ENCODE measurements at regions not wholly inside any gene's neighbourhood (a gene's known extent, or its start where the extent isn't known, plus 50 kb on each side); places are given as distances from the start of the nearest gene placed in this dataset.

DNA sequence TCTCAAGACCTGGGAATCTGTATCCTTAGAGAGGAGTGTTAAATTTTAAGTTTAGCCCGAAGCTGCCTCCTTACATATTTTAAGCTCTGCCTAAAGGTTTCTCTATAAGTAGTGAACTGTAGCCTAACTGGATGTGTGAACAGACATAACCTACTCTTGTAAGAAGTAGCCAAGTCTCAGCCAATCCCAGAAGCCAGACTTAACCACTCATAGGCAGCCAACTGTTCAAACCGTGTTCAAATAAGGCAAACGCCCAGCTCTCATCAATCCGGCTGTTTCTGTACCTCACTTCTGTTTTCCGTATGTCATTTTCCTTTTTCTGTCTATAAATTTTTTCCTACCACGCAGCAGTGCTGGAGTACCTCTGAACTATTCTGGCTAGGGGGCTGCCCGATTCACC is 58.7 kb upstream of the HRH2 start (continued):
- TF ChIP-seq NRF1 (conservative IDR thresholded peaks at IDR 0.05 in 1 of 2, IDR thresholded peaks at IDR 0.05 in 1 of 2): no peak

DNA sequence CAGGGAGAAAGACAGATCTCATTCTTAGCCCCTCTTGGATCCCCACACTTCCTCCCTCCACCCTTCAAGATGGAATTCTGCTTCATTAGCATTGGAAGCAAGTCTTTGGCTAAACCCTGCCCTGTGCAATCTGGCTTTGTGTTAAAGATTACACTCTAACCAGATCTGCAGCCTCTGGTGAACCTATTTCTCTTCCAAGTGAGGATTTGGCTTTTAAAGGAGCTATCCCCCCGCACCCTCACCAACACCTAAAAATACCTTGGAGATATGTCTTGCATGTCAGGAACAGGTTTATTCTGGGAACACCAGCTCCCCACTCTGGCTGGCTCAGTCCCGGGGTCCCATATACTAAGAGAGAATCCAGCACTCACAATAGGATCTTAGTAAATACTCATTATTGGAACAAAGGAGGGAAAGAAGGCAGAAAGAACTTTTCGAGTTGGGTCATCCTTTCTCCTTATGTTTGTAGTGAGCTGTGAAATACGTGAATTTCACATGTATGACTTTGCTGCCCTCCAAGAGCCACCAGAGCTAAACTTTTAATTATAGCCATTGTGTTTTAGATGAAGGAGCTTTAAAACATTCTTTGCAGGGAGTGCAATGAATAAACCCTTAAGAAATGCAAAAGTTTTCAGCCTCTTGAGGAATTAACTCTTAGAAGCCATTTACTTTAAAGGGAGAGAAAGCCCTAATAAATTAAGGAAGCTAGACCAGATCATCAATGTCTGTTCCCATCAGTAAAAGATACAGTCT is 53.7 kb upstream of the HRH2 start:
- no peak overlapping the region for H2AFZ ChIP-seq (ENCODE audit: low read depth, low read length)
- no peak overlapping the region for H3K4me3 ChIP-seq
- H3K9me1 ChIP-seq (ENCODE audit: control insufficient read depth, insufficient read depth, low read length): no peaks in the 10 kb centered on the region
- in situ Hi-C loops (cut with MboI): no loop called here
- WGBS (ENCODE audit: insufficient coverage, low coverage, missing lambda C conversion rate): 3% methylated on average over 4 of the region's 4 CpGs
- no peaks in the 10 kb centered on the region for H3K79me2 ChIP-seq (ENCODE audit: control insufficient read depth, insufficient read depth, low read length)
- ChIA-PET CTCF (ENCODE audit: low intra/inter-chr PET ratio) (no interaction called here), POLR2A (interaction anchor here (1.4 kb wide), 1 partner anchor 25 kb away, joined by 3 read pairs; no protein-coding TSS in a partner anchor)
- intact Hi-C loops (cut with micrococcal nuclease): no loop called here
- DNase-seq (ENCODE audit: extremely low read depth in 1 of 4, low spot score in 3 of 4): no peak
- peaks cover under 1 to 20% of the 10 kb centered on the region in 2 experiments; a peak in 2 of 5 replicates for H3K27me3 ChIP-seq (ENCODE audit: control insufficient read depth in 2 of 2, insufficient read depth in 2 of 2, low read length in 2 of 2)
- BruUV-seq (replicated peaks): no TSS peak
- no peaks in the 10 kb centered on the region for H4K20me1 ChIP-seq (replicated peaks; ENCODE audit: control insufficient read depth, insufficient read depth, low read length)
- FAIRE-seq: no peak
- no peak for ATAC-seq
- no peaks in the 10 kb centered on the region for H3K36me3 ChIP-seq (ENCODE audit: control insufficient read depth, insufficient read depth, low read length)
- no peak overlapping the region for H3K27ac ChIP-seq (ENCODE audit: extremely low read depth, low read depth, low read length)
- H3K9ac ChIP-seq (ENCODE audit: insufficient read depth in 1 of 2, low read depth in 2 of 2, low read length in 2 of 2): no peak overlapping the region
- no peak overlapping the region for H3K4me2 ChIP-seq (ENCODE audit: insufficient read depth, low read length)
- H3K9me3 ChIP-seq (replicated peaks; ENCODE audit: control insufficient read depth, insufficient read depth, low read depth, low read length): no peaks in the 10 kb centered on the region
- H3K4me1 ChIP-seq (replicated peaks in 1 of 2; ENCODE audit: control insufficient read depth in 2 of 2, insufficient read depth in 2 of 2, low read length in 2 of 2): no peaks in the 10 kb centered on the region
- TF ChIP-seq, protein P1, sequence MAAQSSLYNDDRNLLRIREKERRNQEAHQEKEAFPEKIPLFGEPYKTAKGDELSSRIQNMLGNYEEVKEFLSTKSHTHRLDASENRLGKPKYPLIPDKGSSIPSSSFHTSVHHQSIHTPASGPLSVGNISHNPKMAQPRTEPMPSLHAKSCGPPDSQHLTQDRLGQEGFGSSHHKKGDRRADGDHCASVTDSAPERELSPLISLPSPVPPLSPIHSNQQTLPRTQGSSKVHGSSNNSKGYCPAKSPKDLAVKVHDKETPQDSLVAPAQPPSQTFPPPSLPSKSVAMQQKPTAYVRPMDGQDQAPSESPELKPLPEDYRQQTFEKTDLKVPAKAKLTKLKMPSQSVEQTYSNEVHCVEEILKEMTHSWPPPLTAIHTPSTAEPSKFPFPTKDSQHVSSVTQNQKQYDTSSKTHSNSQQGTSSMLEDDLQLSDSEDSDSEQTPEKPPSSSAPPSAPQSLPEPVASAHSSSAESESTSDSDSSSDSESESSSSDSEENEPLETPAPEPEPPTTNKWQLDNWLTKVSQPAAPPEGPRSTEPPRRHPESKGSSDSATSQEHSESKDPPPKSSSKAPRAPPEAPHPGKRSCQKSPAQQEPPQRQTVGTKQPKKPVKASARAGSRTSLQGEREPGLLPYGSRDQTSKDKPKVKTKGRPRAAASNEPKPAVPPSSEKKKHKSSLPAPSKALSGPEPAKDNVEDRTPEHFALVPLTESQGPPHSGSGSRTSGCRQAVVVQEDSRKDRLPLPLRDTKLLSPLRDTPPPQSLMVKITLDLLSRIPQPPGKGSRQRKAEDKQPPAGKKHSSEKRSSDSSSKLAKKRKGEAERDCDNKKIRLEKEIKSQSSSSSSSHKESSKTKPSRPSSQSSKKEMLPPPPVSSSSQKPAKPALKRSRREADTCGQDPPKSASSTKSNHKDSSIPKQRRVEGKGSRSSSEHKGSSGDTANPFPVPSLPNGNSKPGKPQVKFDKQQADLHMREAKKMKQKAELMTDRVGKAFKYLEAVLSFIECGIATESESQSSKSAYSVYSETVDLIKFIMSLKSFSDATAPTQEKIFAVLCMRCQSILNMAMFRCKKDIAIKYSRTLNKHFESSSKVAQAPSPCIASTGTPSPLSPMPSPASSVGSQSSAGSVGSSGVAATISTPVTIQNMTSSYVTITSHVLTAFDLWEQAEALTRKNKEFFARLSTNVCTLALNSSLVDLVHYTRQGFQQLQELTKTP (IDR thresholded peaks at IDR 0.05; ENCODE audit: low read depth in 1 of 2, partially characterized antibody in 2 of 2): no peak
- TF ChIP-seq WHSC1 (IDR thresholded peaks at IDR 0.05; ENCODE audit: low read length): no peak
- TF ChIP-seq, protein P2, sequence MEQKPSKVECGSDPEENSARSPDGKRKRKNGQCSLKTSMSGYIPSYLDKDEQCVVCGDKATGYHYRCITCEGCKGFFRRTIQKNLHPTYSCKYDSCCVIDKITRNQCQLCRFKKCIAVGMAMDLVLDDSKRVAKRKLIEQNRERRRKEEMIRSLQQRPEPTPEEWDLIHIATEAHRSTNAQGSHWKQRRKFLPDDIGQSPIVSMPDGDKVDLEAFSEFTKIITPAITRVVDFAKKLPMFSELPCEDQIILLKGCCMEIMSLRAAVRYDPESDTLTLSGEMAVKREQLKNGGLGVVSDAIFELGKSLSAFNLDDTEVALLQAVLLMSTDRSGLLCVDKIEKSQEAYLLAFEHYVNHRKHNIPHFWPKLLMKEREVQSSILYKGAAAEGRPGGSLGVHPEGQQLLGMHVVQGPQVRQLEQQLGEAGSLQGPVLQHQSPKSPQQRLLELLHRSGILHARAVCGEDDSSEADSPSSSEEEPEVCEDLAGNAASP (IDR thresholded peaks at IDR 0.05): no peak
- TF ChIP-seq, protein P3, sequence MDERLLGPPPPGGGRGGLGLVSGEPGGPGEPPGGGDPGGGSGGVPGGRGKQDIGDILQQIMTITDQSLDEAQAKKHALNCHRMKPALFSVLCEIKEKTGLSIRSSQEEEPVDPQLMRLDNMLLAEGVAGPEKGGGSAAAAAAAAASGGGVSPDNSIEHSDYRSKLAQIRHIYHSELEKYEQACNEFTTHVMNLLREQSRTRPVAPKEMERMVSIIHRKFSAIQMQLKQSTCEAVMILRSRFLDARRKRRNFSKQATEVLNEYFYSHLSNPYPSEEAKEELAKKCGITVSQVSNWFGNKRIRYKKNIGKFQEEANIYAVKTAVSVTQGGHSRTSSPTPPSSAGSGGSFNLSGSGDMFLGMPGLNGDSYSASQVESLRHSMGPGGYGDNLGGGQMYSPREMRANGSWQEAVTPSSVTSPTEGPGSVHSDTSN (CRISPR knock-in tag; IDR thresholded peaks at IDR 0.05; ENCODE audit: low read depth): no peak
- TF ChIP-seq, protein P3 (tag; conservative IDR thresholded peaks at IDR 0.05; ENCODE audit: low read depth): no peak
- TF ChIP-seq ZNF589 (CRISPR knock-in tag; IDR thresholded peaks at IDR 0.05; ENCODE audit: low read depth): no peak
- TF ChIP-seq, protein P4, sequence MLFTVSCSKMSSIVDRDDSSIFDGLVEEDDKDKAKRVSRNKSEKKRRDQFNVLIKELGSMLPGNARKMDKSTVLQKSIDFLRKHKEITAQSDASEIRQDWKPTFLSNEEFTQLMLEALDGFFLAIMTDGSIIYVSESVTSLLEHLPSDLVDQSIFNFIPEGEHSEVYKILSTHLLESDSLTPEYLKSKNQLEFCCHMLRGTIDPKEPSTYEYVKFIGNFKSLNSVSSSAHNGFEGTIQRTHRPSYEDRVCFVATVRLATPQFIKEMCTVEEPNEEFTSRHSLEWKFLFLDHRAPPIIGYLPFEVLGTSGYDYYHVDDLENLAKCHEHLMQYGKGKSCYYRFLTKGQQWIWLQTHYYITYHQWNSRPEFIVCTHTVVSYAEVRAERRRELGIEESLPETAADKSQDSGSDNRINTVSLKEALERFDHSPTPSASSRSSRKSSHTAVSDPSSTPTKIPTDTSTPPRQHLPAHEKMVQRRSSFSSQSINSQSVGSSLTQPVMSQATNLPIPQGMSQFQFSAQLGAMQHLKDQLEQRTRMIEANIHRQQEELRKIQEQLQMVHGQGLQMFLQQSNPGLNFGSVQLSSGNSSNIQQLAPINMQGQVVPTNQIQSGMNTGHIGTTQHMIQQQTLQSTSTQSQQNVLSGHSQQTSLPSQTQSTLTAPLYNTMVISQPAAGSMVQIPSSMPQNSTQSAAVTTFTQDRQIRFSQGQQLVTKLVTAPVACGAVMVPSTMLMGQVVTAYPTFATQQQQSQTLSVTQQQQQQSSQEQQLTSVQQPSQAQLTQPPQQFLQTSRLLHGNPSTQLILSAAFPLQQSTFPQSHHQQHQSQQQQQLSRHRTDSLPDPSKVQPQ (CRISPR knock-in tag; IDR thresholded peaks at IDR 0.05; ENCODE audit: borderline replicate concordance): no peak
